GM12878 (cell line): ENCODE measurements at regions not wholly inside any gene's neighbourhood (a gene's known extent, or its start where the extent isn't known, plus 50 kb on each side); places are given as distances from the start of the nearest gene placed in this dataset.

ENCODE experiments used
- ATAC-seq: fragments of 200-7000 bp; cut with Tn5 transposase; 3 replicates; pipeline ENCODE4 v1.9.1; 2020; ENCODE audit warnings: mild to moderate bottlenecking, moderate library complexity
- BruUV-seq: library from RNA; stranded (reverse); fragments of 400-500 nt; replicated peaks from 2 replicates; lab custom pipeline; 2021; lab: Mats Ljungman, UMichigan
- CTCF ChIA-PET: fragments of 300-600 bp; sonication (Branson Sonifier 250); formaldehyde crosslinking; extraction: SDS; loops from one replicate; lab custom pipeline; 2021; ENCODE audit warnings: inconsistent platforms; lab: Yijun Ruan, JAX
- POLR2A ChIA-PET: fragments of 350-600 bp; formaldehyde crosslinking; extraction: SDS; loops from one replicate; lab custom pipeline; 2021; ENCODE audit warnings: inconsistent platforms; lab: Charles Lee
- RAD21 ChIA-PET: fragments of 300-600 bp; sonication (Branson Sonifier 250); formaldehyde crosslinking; loops from one replicate; lab custom pipeline; 2023; ENCODE audit warnings: antibody characterized with exemption; ENCODE audit not compliant: unreplicated experiment; lab: Charles Lee
- SMC1A ChIA-PET: fragments of 300-600 bp; sonication (Branson Sonifier 250); formaldehyde crosslinking; loops from one replicate; lab custom pipeline; 2023; ENCODE audit not compliant: unreplicated experiment, uncharacterized antibody; lab: Charles Lee
- DNase-seq: peaks from one replicate; pipeline ENCODE4 v3.0.0-alpha.2; 2011; ENCODE audit warnings: low read depth, low spot score
- FAIRE-seq: peaks from 3 replicates; lab custom pipeline; 2011; peaks lifted over from hg19 to GRCh38; lab: Jason Lieb, UNC
- H2AFZ ChIP-seq: 2 replicates; pipeline ENCODE4 v1.6.0; 2011; ENCODE audit warnings: low read depth, low read length, control low read depth; ENCODE audit not compliant: control insufficient read depth
- H3K27ac ChIP-seq: 2 replicates; pipeline ENCODE4 v1.5.1; 2011; ENCODE audit warnings: control low read depth; ENCODE audit not compliant: control insufficient read depth, insufficient read depth
- H3K27me3 ChIP-seq, 2 experiments: replicated peaks in 1 of 2; 2 replicates each; pipeline versions ENCODE4 v1.6.0 to v1.6.1; 2011; ENCODE audit warnings: low read length in 1 of 2; ENCODE audit not compliant: control insufficient read depth in 2 of 2, insufficient read depth in 2 of 2
- H3K36me3 ChIP-seq, 2 experiments: 2 replicates each; pipeline ENCODE4 v1.5.1; 2011; ENCODE audit warnings: low read length in 1 of 2; ENCODE audit not compliant: control insufficient read depth in 2 of 2, insufficient read depth in 2 of 2
- H3K4me1 ChIP-seq: 2 replicates; pipeline ENCODE4 v1.6.1; 2011; ENCODE audit warnings: mild to moderate bottlenecking, low read length, moderate library complexity, mixed read lengths; ENCODE audit not compliant: control insufficient read depth, insufficient read depth
- H3K4me2 ChIP-seq: 2 replicates; pipeline ENCODE4 v1.6.0; 2011; ENCODE audit warnings: control low read depth; ENCODE audit not compliant: control insufficient read depth, insufficient read depth
- H3K4me3 ChIP-seq: fragments of 200-600 bp; sonication (generic); 2 replicates; pipeline ENCODE4 v1.5.1; 2016
- H3K79me2 ChIP-seq: 2 replicates; pipeline ENCODE4 v1.6.0; 2011; ENCODE audit warnings: low read length; ENCODE audit not compliant: control insufficient read depth, insufficient read depth
- H3K9ac ChIP-seq: 2 replicates; pipeline ENCODE4 v1.8.0; 2011; ENCODE audit warnings: low read length, control low read depth, mixed read lengths; ENCODE audit not compliant: control insufficient read depth, insufficient read depth
- H3K9me3 ChIP-seq: replicated peaks from 3 replicates; pipeline ENCODE4 v1.5.1; 2011; ENCODE audit warnings: mild to moderate bottlenecking, low read length; ENCODE audit not compliant: control insufficient read depth, insufficient read depth
- H4K20me1 ChIP-seq: 2 replicates; pipeline ENCODE4 v1.6.0; 2011; ENCODE audit not compliant: control insufficient read depth, insufficient read depth
- BCL3 ChIP-seq: IDR thresholded peaks from 2 replicates; pipeline ENCODE4 v1.6.1; 2011; ENCODE audit warnings: borderline replicate concordance, low read depth, mild to moderate bottlenecking, moderate library complexity, low read length; ENCODE audit not compliant: insufficient read depth, poor library complexity, severe bottlenecking
- CEBPB ChIP-seq, 2 experiments: fragments of 150-350 bp in 1 of 2; IDR thresholded peaks; 2 replicates each; pipeline ENCODE4 v1.6.1; 2012 to 2014; ENCODE audit warnings: low read depth in 2 of 2, low read length in 2 of 2, borderline replicate concordance in 1 of 2, inconsistent platforms in 1 of 2
- CREM ChIP-seq: IDR thresholded peaks from 2 replicates; pipeline ENCODE4 v1.6.1; 2014; ENCODE audit warnings: antibody characterized with exemption, low read depth
- E2F8 ChIP-seq: fragments of 450-650 bp; IDR thresholded peaks from 2 replicates; pipeline ENCODE4 v1.6.1; 2018; ENCODE audit warnings: mild to moderate bottlenecking, low read depth, moderate library complexity; ENCODE audit not compliant: partially characterized antibody
- MYB ChIP-seq: fragments of 150-350 bp; IDR thresholded peaks from 2 replicates; pipeline ENCODE4 v1.6.1; 2014; ENCODE audit warnings: mild to moderate bottlenecking, low read depth, low read length, borderline replicate concordance
- NFYB ChIP-seq: IDR thresholded peaks from 2 replicates; pipeline ENCODE4 v1.6.1; 2011; ENCODE audit warnings: low read depth, mild to moderate bottlenecking, low read length, improper control_type of control experiment, moderate library complexity; ENCODE audit not compliant: insufficient read depth
- WGBS: methylation state at CpG from one replicate; pipeline ENCODE4 v1.1.6; 2016; ENCODE audit warnings: low lambda C conversion rate; ENCODE audit not compliant: insufficient replicate concordance, insufficient coverage; ENCODE audit errors: missing lambda C conversion rate; 5-methylcytosine and 5-hydroxymethylcytosine counted together
- in situ Hi-C: fragments of 300-500 bp; cut with MboI; formaldehyde crosslinking; loops from 9 replicates; pipeline ENCODE4 v1.14.3; 2018; ENCODE audit warnings: mixed read lengths
- intact Hi-C: fragments of 100-400 bp; cut with micrococcal nuclease; formaldehyde crosslinking; loops from one replicate; pipeline ENCODE4 v1.14.2; 2022; ENCODE audit not compliant: unreplicated experiment

- no peak for ATAC-seq
- no peak overlapping the region for H3K4me2 ChIP-seq
- no peak overlapping the region for H3K9ac ChIP-seq
- no TSS peak for BruUV-seq
- H4K20me1 ChIP-seq, result no peaks in the 10 kb centered on the region
- no peak for DNase-seq
- in situ Hi-C loops (no loop called here), intact Hi-C loops (no loop called here)
- no peak overlapping the region for H2AFZ ChIP-seq
- ChIA-PET CTCF (no interaction called here), POLR2A (no interaction called here), RAD21 (no interaction called here), SMC1A (no interaction called here)
- no peaks in the 10 kb centered on the region for H3K36me3 ChIP-seq
- no peaks in the 10 kb centered on the region for H3K79me2 ChIP-seq
- FAIRE-seq, result no peak
- no peaks in the 10 kb centered on the region for H3K4me1 ChIP-seq
- H3K27me3 ChIP-seq, result no peaks in the 10 kb centered on the region
- H3K9me3 ChIP-seq, result no peaks in the 10 kb centered on the region
- WGBS, result 0% methylated on average over 3 of the region's 3 CpGs
- TF ChIP-seq CEBPB (IDR thresholded peaks at IDR 0.05; ENCODE audit: borderline replicate concordance in 1 of 2, low read depth in 2 of 2, low read length in 2 of 2) (no peak), NFYB (no peak), MYB (no peak), E2F8 (no peak), CREM (no peak), BCL3 (no peak)
- H3K27ac ChIP-seq, result no peak overlapping the region
- no peak overlapping the region for H3K4me3 ChIP-seq
These were observed 523.0 kb upstream of the FOXG1 start for GRCh38 chr14:28243600-28243999.
